ENCODE measurements at regions not wholly inside any gene's neighbourhood (a gene's known extent, or its start where the extent isn't known, plus 50 kb on each side); places are given as distances from the start of the nearest gene placed in this dataset.

GRCh38 chr5:120093178-120093577 is 370.9 kb upstream of the PRR16 start:
- Mint-ChIP-seq H3K4me3 (no peak overlapping the region), H3K36me3 (no peaks in the 10 kb centered on the region), H3K27me3 (ENCODE audit: low read depth) (no peaks in the 10 kb centered on the region), H3K9me3 (no peaks in the 10 kb centered on the region), H3K4me1 (peaks cover 17% of the 10 kb centered on the region), H3K27ac (no peak overlapping the region)
- no peak for TF ChIP-seq CTCF (IDR thresholded peaks at IDR 0.05; ENCODE audit: unreplicated experiment)
- DNase-seq (ENCODE audit: low spot score in 2 of 2, unreplicated experiment in 2 of 2): no peak

GRCh38 chr5:120096413-120096812 is 367.7 kb upstream of the PRR16 start:
- DNase-seq (ENCODE audit: low spot score in 2 of 2, unreplicated experiment in 2 of 2): no peak
- peaks cover 4% of the 10 kb centered on the region for H3K27me3 Mint-ChIP-seq (ENCODE audit: low read depth)

GRCh38 chr5:120098426-120098825 is 365.7 kb upstream of the PRR16 start:
- H3K4me3 Mint-ChIP-seq: no peak overlapping the region
- H3K4me1 Mint-ChIP-seq: no peaks in the 10 kb centered on the region
- H3K36me3 Mint-ChIP-seq: no peaks in the 10 kb centered on the region
- DNase-seq (ENCODE audit: low spot score in 2 of 2, unreplicated experiment in 2 of 2): no peak
- no peaks in the 10 kb centered on the region for H3K9me3 Mint-ChIP-seq
- no peak overlapping the region for H3K27ac Mint-ChIP-seq
- no peak for TF ChIP-seq CTCF (IDR thresholded peaks at IDR 0.05; ENCODE audit: unreplicated experiment)
- H3K27me3 Mint-ChIP-seq (ENCODE audit: low read depth): peaks cover 8% of the 10 kb centered on the region

More at GRCh38 chr5:120096413-120096812, 367.7 kb upstream of the PRR16 start:
- Mint-ChIP-seq H3K36me3 (no peaks in the 10 kb centered on the region), H3K27ac (no peak overlapping the region), H3K4me3 (no peak overlapping the region), H3K4me1 (peaks cover 4% of the 10 kb centered on the region), H3K9me3 (no peaks in the 10 kb centered on the region)
- no peak for TF ChIP-seq CTCF (IDR thresholded peaks at IDR 0.05; ENCODE audit: unreplicated experiment)

GRCh38 chr5:120098902-120099535 is 365.1 kb upstream of the PRR16 start:
- H3K4me1 Mint-ChIP-seq: no peaks in the 10 kb centered on the region
- no peak for DNase-seq (ENCODE audit: low spot score in 2 of 2, unreplicated experiment in 2 of 2)
- no peaks in the 10 kb centered on the region for H3K9me3 Mint-ChIP-seq
- H3K36me3 Mint-ChIP-seq: no peaks in the 10 kb centered on the region
- no peak overlapping the region for H3K27ac Mint-ChIP-seq
- H3K27me3 Mint-ChIP-seq (ENCODE audit: low read depth): peaks cover 8% of the 10 kb centered on the region
- TF ChIP-seq CTCF (IDR thresholded peaks at IDR 0.05; ENCODE audit: unreplicated experiment): no peak
- no peak overlapping the region for H3K4me3 Mint-ChIP-seq

- H3K27me3 Mint-ChIP-seq (ENCODE audit: low read depth): peaks cover 11% of the 10 kb centered on the region
- H3K27ac Mint-ChIP-seq: no peak overlapping the region
- TF ChIP-seq CTCF (IDR thresholded peaks at IDR 0.05; ENCODE audit: unreplicated experiment): no peak
- H3K9me3 Mint-ChIP-seq: no peaks in the 10 kb centered on the region
- H3K4me3 Mint-ChIP-seq: no peak overlapping the region
- no peaks in the 10 kb centered on the region for H3K36me3 Mint-ChIP-seq
- H3K4me1 Mint-ChIP-seq: no peaks in the 10 kb centered on the region
- DNase-seq (ENCODE audit: low spot score in 2 of 2, unreplicated experiment in 2 of 2): no peak
These were observed 362.3 kb upstream of the PRR16 start for GRCh38 chr5:120101771-120102170.

GRCh38 chr5:120103495-120103894 is 360.6 kb upstream of the PRR16 start:
- Mint-ChIP-seq H3K27ac (no peak overlapping the region), H3K4me3 (no peak overlapping the region), H3K9me3 (no peaks in the 10 kb centered on the region), H3K27me3 (ENCODE audit: low read depth) (peaks cover 11% of the 10 kb centered on the region), H3K4me1 (no peaks in the 10 kb centered on the region), H3K36me3 (no peaks in the 10 kb centered on the region)
- no peak for TF ChIP-seq CTCF (IDR thresholded peaks at IDR 0.05; ENCODE audit: unreplicated experiment)
- no peak for DNase-seq (ENCODE audit: low spot score in 2 of 2, unreplicated experiment in 2 of 2)
